ENCODE measurements at regions not wholly inside any gene's neighbourhood (a gene's known extent, or its start where the extent isn't known, plus 50 kb on each side); places are given as distances from the start of the nearest gene placed in this dataset.
A peak's percentile ranks its signal among the peaks of the same experiment; 100 is the strongest.

DNA sequence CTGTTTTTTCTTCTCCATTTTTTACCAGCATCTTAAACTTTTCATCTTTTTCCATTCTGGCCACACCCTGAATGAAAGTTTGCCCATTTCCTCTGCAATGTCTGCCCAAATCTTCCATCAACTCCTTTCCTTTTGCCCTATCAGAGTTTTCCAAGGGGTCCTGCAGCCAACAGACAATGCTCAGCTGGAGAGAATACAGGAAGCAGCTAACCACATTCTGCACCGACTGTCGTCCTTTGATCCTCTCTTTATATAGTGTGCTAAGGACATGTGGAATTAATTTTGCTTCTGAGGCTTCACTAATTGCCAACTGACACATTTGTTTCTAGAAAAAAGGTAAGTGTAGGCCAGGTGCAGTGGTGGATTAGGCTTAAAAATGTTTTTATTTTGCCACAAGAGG lies 50.5 kb upstream of the DLX2 start:
- no peak for DNase-seq (ENCODE audit: low read depth)

DNA sequence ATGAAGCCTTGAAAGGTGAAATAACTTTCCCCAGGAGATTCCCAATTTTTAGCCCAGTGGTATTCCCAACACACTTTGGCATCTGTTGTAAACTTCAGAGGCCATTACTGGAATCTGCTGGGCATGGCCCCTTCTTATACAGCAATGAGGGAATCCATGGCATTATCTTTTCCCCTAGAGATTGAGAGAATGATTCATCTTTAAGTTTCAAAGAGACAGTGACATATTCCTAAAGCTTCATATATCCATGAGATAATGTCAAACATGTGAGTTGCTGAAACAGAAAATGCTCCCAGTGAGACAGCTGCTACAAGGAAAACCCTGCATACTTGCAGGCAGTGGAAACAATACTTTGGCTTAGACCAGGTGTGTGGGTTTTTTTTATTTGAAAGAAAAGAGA lies 51.1 kb upstream of the DLX2 start:
- DNase-seq (ENCODE audit: low read depth) = no peak

DNA sequence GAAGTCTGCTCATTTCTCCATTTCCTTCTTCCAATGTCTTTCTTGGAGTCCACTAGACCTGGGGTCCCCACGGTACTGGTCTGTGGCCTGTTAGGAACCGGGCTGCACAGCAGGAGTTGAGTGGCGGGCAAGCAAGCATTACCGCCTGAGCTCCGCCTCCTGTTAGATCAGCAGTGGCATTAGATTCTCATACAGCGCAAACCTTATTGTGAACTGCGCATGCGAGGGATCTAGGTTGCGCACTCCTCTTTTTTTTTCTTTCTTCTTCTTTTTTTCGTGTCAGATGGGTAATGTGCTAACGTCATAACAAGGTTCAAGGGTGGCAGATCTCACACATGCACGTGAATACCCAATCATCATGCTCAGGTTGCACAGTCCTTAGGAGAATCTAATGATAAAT lies 53.1 kb upstream of the DLX2 start:
- no peak for DNase-seq (ENCODE audit: low read depth)

DNA sequence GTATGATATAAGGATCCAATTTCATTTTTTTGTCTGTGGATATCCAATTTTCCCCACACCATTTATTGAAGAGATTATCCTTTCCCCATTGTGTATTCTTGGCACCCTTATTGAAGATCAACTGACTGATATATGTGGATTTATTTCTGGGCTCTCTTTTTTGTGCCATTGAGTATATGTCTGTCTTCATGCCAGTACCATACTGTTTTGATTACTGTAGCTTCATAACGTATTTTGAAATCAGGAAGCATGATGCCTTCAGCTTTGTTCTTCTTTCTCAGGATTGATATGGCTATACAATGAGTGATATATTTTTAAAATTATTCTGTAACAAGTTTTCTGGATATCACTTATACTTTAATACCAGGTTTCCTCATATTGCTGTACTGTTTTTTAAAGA lies 58.1 kb upstream of the DLX2 start:
- DNase-seq (ENCODE audit: low read depth) = no peak

DNA sequence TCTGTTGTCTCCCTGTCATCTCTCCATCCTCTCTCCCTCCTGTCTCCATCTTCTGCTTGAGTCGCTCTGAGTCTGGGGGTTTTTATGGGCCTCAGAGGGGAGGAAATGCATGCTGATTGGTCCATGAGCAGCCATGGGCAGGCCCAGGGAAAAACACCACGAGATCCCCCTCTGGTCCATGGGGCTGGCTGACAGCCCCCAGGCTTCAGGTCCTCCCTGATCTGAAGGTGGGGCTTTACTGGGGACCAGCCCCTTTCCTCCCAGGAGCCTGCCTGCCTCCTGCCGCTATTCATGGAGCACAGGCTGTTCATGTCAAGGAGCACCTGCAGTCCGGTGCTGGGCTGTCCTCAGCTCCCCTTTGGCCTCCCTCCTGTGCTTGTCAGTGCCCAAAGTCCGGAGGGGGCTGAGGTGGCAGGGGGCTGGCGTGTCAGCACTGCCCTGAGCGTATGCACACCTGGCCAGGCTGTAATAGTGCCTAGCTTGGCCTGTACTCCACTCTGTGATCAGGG lies 59.6 kb upstream of the DLX2 start:
- DNase-seq (ENCODE audit: low read depth) = no peak

DNA sequence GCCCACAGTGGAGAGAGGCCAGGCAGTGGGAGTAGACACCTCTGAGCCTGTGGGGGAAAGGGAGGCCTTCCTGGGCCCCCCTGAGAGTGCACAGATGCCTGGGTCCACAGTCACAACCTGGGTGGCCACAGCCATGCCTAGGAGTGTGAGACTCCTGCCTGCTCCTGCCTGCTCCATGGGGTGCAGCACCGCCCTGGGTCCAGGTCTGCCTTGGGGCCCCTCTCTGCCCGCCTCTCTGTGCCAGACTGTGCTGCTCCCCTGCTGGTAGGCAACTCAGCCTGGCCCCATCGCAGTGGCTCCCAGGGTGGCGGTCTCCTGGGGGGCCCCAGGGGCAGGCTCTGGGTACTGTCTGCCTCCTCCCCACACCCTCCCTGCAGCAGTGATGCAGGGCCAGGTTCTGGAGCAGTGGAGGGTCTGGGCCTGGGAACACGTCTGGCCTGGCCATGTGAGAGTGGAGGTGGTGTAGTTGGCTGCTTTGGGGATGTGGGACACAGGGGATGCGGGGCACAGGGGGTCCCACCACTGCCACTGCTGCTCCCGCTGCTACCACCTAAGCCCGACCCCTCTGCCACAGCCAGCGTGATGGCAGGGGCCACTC lies 60.1 kb upstream of the DLX2 start:
- DNase-seq (ENCODE audit: low read depth) = no peak

DNA sequence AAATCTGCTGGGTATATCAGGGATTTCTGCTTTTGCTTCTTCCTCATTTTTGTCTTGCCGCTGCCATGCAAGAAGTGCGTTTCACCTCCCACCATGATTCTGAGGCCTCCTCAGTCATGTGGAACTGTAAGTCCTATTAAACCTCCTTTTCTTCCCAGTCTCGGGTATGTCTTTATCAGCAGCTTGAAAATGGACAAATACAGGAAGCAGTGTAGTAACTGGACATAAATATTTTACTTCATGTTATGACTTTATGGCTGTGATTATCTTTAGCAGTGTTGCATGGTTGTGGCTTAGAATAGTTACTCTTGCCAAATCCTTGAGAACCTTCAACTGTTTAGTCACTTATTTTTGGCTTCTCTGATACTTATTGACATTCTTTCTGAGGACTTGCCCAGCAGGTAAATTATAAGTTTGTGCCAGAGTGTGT lies 66.2 kb upstream of the DLX2 start:
- DNase-seq (ENCODE audit: low read depth) = no peak

DNA sequence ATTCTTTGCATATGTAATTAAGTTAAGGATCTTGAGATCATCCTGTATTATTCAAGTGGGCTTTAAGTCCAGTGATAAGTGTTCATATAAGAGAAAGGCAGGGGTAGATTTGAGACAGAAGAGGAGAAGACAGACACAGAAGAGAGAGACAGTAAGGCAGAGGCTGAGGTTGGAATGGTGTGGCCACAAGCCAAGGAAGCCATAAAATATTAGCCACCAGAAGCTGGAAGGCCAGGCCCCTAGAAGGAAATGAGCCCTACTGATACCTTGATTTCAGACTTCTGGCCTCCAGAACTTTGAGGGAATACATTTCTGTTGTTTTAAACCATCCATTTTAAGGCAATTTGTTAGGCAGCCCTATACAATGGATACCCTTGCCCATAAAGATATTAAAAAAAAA lies 66.9 kb upstream of the DLX2 start:
- DNase-seq (ENCODE audit: low read depth) = no peak

DNA sequence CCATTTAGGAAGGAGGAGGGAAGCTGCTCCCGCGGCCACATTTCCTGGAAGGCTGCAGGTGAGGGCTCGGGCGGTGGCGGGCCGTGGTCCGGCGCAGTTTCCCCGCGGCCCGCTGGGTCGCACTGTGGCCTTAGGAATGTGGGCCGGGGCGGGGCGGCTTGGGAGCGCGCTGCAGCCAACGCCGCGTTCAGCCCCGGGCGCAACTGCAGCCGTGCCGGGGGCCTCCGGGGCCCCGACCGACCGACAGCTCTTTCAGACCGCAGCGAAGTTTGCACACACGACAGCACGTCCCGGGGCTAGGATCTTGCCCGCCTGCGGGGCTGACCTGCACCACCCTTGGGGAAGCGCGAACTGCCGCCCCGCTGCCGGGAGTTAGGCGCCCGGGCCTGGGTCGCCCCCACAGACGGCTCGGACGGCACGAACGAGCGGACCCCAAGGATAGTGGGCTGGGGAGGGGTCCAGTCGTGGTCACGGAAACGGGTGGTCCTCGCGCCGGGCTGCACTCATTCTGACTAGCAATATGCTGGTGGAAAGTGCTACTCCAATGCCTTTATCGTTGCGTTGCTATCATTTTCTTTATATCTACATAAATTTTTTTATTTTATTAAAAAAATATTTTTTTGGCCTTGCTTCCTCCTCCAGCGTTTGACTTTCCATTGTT lies 69.9 kb upstream of the DLX2 start:
- peak; percentile 36 for DNase-seq (ENCODE audit: low read depth)

DNA sequence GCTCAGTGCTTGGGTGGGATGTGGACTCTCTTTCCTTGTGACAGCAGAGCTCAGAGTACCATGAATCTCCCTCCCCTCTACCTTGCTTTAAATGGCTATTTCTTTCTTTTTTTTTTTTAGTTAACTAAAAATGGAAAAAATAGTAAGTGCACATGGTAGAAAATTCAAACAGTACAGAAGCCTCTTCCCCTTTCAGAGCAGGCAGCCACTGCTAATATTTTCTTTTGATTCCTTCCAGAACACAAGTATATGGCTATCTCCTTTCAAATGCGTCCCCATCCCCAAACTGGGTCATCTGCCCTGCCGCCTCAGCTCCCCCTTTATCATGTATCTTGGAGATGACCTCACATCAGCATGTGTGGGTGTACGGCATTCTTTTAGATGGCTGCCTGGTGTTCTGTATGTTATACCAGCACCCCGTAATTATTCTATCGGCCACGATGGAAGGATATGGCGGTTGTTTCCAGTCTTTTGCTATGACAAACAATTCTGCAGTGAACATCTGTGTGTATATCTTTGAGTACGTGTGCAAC lies 70.5 kb upstream of the DLX2 start:
- no peak for DNase-seq (ENCODE audit: low read depth)

DNA sequence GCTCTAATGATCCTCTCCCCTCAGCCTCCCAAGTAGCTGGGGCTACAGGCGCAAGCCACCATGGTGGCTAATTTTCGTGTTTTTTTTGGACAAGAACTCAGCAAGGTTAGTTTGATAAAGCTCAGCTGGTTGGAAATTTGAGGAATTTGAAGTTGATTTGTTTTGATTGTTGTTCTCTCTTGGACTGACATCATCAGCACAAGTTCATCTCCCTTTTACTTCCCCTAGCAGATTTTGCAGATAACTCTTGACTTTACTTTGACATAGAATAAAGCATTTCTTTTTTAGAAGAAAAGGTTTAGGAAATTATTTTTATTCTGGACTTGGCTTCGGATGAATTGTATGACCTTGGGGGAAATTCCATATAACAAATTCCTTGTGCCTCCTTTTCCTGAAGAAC lies 74.9 kb upstream of the DLX2 start:
- DNase-seq (ENCODE audit: low read depth) = no peak

DNA sequence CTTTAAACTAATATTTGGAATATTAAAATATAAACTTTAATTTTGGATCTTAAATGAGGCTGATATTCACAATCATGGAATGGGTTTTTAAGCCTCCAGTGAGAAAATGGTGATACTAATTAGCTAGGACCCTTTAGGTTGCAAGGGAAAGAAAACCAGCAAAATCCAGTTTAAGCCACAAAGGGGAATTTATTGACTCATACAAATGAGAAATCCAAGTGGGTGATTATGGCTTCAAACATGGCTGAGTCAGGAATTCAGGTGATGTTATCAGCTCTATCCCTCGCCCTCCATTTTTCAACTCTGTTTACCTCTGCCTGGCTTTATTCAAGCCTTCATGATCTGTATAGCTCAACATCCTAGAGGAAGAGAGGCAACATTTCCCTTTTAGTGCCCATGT lies 75.3 kb upstream of the DLX2 start:
- DNase-seq (ENCODE audit: low read depth) = no peak

DNA sequence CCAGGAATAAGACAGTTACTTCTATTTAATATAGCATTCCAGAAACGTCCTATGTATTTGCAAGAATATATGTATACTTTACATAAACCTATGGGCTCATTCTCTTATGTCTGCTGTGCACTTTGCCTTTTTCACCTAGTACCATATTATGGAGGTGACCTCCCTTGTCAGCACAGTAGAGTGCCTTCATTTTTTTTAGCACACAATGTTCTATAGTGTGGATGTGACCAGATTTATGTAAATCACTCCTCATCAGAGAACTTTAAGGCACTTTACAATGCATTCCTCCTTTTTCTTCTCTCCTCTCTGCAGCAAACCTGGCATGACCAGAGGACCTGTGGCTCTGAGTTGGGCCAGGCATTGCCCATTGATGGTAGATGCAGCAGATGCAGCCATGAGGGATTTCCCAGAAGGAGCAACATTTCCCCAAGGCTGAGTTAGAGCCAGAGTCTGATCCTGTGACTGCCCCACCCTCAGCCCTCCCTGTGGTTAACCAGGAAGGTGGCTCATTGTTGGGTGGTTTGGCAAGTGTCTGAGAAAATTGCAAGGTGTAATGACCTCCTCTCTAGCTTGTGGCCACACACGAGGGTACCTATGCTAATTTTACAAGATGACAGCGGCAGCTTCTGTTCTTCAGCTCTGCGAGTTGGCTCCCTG lies 76.5 kb upstream of the DLX2 start:
- DNase-seq (ENCODE audit: low read depth) = no peak

DNA sequence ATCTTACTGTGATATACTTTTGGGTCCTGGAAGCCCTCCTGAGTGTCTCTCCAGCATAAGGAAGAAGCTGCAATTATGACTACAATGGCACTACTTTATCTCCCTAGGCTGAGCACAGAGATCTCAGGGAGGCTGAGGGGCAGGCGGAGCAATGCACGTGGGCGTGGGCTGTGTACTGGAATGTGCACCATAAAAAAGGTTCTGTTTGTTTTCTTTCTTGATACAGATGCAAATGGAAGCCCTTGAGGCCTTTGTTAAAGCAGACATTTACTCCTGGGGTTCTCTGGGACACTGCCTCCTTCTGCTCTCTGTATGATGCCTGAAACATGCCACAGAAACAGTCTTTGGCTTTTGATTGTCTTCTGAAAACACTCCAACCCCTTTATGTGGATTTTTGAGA lies 79.1 kb upstream of the DLX2 start:
- DNase-seq (ENCODE audit: low read depth) = no peak

DNA sequence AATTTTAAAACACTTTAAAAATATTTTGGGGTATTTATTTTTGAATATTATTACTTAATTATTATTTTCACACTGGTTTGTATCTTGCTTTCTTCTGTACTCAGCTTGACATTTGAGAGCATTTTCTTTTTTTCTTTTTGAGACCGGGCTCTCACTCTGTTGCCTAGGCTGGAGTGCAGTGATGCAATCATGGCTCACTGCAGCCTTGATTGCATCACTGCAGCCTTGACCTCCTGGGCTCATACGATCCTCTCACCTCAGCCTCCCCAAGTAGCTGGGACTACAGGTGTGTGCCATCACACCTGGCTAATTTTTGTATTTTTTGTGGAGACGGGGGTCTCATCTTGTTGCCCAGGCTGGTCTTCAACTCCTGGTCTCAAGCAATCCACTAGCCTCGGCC lies 79.9 kb upstream of the DLX2 start:
- no peak for DNase-seq (ENCODE audit: low read depth)

DNA sequence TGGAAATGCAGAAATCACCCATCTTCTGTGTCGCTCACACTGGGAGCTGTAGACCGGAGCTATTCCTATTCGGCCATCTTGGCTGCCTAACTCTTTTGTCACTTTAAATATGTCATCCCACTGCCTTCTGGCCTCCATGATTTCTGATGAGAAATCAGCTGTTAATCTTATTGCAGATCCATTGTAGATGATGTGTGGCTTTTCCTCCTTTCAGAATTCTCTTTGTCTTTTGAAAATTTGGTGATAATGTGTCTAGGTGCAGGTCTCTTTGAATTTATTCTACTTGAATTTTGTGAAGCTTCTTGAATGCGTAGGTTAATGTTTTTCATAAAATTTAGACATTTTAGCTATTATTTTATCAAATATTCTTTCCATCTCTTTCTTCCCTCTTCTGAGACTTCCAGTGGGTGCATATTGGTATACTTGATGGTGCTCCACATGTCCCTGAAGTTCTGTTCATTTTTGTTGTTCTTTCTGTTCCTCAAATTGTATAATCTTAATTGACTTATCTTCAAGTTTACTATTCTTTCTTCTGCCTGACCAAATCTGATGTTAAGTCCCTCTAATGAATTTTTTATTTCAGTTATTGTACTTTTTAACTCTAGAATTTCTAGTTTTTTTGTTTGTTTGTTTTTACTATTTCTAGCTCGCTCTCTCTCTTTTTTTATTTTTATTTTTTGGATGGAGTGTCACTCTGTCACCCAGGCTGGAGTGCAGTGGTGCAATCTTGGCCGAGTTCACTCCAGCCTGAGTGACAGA lies 90.8 kb upstream of the DLX2 start:
- no peak for DNase-seq (ENCODE audit: low read depth)

DNA sequence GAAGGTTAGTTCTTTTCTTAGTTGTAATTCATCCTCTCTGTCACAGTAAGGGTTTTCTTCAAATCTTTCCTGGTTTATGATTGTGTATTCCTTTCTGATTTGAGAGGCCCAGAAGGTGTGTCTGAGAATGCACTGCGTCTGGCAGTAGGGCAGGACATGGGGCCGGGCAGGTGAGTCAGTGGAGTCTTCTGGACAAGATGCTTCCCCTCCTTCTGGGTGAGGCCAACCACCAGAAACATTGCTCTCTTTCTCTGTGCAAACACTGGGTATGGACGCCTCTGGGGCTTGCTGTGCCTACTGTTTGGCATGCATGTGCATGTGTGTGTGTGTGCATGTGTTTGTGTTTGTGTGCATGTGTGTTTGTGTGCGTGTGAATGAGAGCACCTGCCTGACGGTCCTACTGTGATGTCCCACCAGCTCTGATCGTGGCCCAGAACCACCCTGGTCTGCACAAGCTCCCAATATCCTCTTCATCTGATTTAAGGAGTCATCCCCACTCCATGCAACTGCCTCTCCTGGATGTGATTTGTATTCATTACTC lies 93.2 kb upstream of the DLX2 start:
- no peak for DNase-seq (ENCODE audit: low read depth)

DNA sequence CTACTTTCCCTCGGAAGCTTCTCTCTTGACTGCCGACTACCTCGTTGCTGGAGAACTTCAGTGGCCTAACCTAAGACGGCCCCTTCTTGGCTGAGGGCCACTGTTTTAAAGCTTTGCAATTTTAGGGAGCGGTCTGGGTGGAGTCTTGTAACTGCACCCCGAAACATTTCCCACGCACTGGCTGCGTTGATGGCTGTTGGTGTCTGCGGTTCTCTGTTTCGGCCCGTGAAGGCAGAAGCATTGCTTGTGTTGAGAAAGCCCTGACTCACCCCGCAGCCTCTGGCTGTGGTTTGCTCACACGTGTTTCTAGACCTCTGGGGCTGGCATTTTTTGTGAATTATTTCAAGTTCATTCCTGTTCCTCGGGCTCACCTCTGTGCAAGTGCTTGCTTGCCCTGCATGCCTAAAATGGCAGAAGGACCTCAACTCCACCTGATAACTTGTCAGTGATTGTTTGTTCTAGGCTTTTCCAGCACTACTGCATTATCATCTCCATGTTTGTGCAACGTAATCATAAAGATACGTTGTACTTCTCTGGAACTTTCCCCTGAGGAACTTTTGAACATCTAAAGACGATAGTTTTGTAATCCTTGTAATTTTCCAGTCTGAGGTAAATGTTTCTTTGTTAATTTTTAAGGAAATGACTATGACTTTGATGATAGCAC lies 94.2 kb upstream of the DLX2 start:
- no peak for DNase-seq (ENCODE audit: low read depth)

DNA sequence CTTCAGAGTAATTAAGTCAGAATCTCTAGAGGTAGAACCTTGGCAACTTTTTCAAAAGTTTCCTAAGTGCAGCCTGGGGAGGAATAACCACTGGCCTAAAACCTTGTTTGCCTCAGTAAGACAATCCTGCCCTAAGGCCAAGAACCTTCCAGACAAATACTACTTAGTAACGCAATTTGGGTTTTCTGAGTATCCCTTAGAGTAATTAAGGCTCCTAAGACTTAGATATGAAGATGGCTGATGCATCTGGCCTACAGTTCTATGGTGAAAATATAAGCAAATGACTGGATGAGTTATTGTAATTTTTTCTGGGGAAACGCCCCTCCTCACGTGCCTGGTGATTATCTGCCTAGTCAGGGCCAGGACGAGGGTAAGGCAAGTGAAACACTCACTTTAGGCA lies 95.7 kb upstream of the DLX2 start:
- no peak for DNase-seq (ENCODE audit: low read depth)

DNA sequence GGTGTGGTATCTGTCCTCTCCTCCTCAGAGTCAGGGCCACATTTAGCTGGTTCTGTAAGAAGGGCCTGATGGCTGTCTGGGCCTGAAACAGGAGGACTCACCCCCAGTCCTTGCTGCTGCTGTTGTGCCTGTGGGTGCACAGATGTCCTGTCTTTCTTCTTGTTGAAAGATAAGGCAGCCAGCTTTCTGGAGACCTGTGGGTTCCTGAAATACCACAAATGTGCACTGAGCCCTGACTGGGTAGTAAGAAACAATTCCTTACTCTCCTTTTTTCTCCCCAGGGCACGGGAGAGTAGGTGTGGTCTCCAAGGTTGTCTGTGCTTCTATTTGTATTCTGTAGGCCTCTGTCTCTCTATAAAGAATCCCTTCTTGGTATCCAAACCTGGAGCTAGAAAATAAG lies 96.2 kb upstream of the DLX2 start:
- no peak for DNase-seq (ENCODE audit: low read depth)

DNA sequence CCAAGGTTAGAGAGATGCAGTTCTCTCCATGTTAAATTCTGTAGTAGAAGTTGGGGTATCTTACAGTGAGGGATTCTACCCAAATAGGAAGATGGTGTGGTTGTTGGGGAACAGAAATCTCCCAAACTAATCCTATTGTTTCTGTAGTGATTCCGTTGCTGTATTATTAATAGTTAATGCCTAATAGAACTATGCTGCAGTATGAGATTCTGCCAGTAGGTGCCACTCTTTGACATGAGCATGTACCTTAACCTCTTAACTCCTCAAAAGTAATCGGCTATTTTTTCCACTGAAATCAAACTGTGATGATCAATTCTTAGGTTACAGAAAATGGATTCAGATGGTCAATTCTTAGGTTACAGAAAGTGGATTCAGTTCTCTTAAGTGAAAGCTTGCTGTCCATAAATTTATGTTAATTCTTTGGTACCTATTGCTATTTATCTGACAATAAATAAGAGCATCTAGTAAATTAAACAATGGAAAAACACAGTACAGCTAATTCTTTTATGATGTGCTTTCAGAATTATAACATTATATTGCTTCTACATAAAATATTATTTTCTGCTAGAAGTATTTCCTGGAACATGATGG lies 97.9 kb upstream of the DLX2 start:
- DNase-seq (ENCODE audit: low read depth) = no peak

Measured in stimulated activated CD4-positive, alpha-beta T cell treated with anti-CD3 and anti-CD28 coated beads, Interleukin-2, amount 100 ng/mL, for 4 hours (primary cell).